ENCODE measurements at regions not wholly inside any gene's neighbourhood (a gene's known extent, or its start where the extent isn't known, plus 50 kb on each side); places are given as distances from the start of the nearest gene placed in this dataset.

- no peak overlapping the region for H3K4me2 ChIP-seq (ENCODE audit: low read depth, low read length)
- no peak overlapping the region for H3K4me3 ChIP-seq (ENCODE audit: low read length)
- no peaks in the 10 kb centered on the region for H3K9me3 ChIP-seq (replicated peaks; ENCODE audit: insufficient read depth, low read length)
- no peaks in the 10 kb centered on the region for H3K27me3 ChIP-seq (replicated peaks; ENCODE audit: insufficient read depth, low read length)
- no peak for TF ChIP-seq CTCF (IDR thresholded peaks at IDR 0.05; ENCODE audit: low read length)
- no peak for TF ChIP-seq EZH2phosphoT487 (IDR thresholded peaks at IDR 0.05; ENCODE audit: low read length)
- TF ChIP-seq EZH2 (optimal IDR thresholded peaks at IDR 0.05; ENCODE audit: low read depth, low read length), result no peak
- H3K27ac ChIP-seq (ENCODE audit: low read length), result no peak overlapping the region
- H3K4me1 ChIP-seq (ENCODE audit: low read length), result no peaks in the 10 kb centered on the region; the same call in 1 of the 2 replicates
- H3K9ac ChIP-seq (ENCODE audit: low read length), result no peak overlapping the region
- no peaks in the 10 kb centered on the region for H3K36me3 ChIP-seq (replicated peaks; ENCODE audit: insufficient read depth, low read length)
- no peaks in the 10 kb centered on the region for H4K20me1 ChIP-seq (ENCODE audit: insufficient read depth, low read length)
- H2AFZ ChIP-seq (ENCODE audit: low read length), result no peak overlapping the region
- DNase-seq, result no peak
- no peaks in the 10 kb centered on the region for H3F3A ChIP-seq (ENCODE audit: insufficient read depth, low read length)
- no peaks in the 10 kb centered on the region for H3K9me2 ChIP-seq (replicated peaks; ENCODE audit: insufficient read depth, low read length)
- H3K79me2 ChIP-seq (ENCODE audit: low read length), result no peaks in the 10 kb centered on the region
Measured at GRCh38 chr18:71665131-71665530, 879.0 kb downstream of the CBLN2 start.

GRCh38 chr18:71643822-71644221 is 900.3 kb downstream of the CBLN2 start:
- Histone ChIP-seq H4K20me1 (ENCODE audit: insufficient read depth, low read length) (no peaks in the 10 kb centered on the region), H3K9me3 (replicated peaks; ENCODE audit: insufficient read depth, low read length) (no peaks in the 10 kb centered on the region)
- TF ChIP-seq EZH2 (optimal IDR thresholded peaks at IDR 0.05; ENCODE audit: low read depth, low read length), result no peak
- no peak for TF ChIP-seq EZH2phosphoT487 (IDR thresholded peaks at IDR 0.05; ENCODE audit: low read length)
- TF ChIP-seq CTCF (IDR thresholded peaks at IDR 0.05; ENCODE audit: low read length), result no peak

GRCh38 chr18:71630696-71631095 is 913.4 kb downstream of the CBLN2 start:
- Histone ChIP-seq H3K4me2 (ENCODE audit: low read depth, low read length) (no peak overlapping the region), H3K9me2 (replicated peaks; ENCODE audit: insufficient read depth, low read length) (no peaks in the 10 kb centered on the region), H3K27me3 (replicated peaks; ENCODE audit: insufficient read depth, low read length) (no peaks in the 10 kb centered on the region), H3K9me3 (replicated peaks; ENCODE audit: insufficient read depth, low read length) (no peaks in the 10 kb centered on the region), H2AFZ (ENCODE audit: low read length) (no peak overlapping the region), H4K20me1 (ENCODE audit: insufficient read depth, low read length) (no peaks in the 10 kb centered on the region), H3K4me1 (ENCODE audit: low read length) (no peaks in the 10 kb centered on the region), H3K27ac (ENCODE audit: low read length) (no peak overlapping the region), H3K36me3 (replicated peaks; ENCODE audit: insufficient read depth, low read length) (no peaks in the 10 kb centered on the region), H3K4me3 (ENCODE audit: low read length) (no peak overlapping the region), H3F3A (ENCODE audit: insufficient read depth, low read length) (no peaks in the 10 kb centered on the region), H3K79me2 (ENCODE audit: low read length) (no peaks in the 10 kb centered on the region), H3K9ac (ENCODE audit: low read length) (no peak overlapping the region)
- TF ChIP-seq CTCF (IDR thresholded peaks at IDR 0.05; ENCODE audit: low read length), result no peak
- no peak for TF ChIP-seq EZH2phosphoT487 (IDR thresholded peaks at IDR 0.05; ENCODE audit: low read length)
- TF ChIP-seq EZH2 (optimal IDR thresholded peaks at IDR 0.05; ENCODE audit: low read depth, low read length), result no peak
- DNase-seq, result no peak

More at GRCh38 chr18:71643822-71644221, 900.3 kb downstream of the CBLN2 start:
- Histone ChIP-seq H3K4me2 (ENCODE audit: low read depth, low read length) (no peak overlapping the region), H3K27ac (ENCODE audit: low read length) (no peak overlapping the region), H3K4me1 (ENCODE audit: low read length) (no peaks in the 10 kb centered on the region), H2AFZ (ENCODE audit: low read length) (no peak overlapping the region), H3K9ac (ENCODE audit: low read length) (no peak overlapping the region), H3K9me2 (replicated peaks; ENCODE audit: insufficient read depth, low read length) (no peaks in the 10 kb centered on the region; the same call in 1 of the 2 replicates), H3K4me3 (ENCODE audit: low read length) (no peak overlapping the region), H3F3A (ENCODE audit: insufficient read depth, low read length) (no peaks in the 10 kb centered on the region), H3K27me3 (replicated peaks; ENCODE audit: insufficient read depth, low read length) (no peaks in the 10 kb centered on the region), H3K36me3 (replicated peaks; ENCODE audit: insufficient read depth, low read length) (no peaks in the 10 kb centered on the region), H3K79me2 (ENCODE audit: low read length) (no peaks in the 10 kb centered on the region)
- DNase-seq, result no peak
